NB4 (cell line): ENCODE measurements at regions not wholly inside any gene's neighbourhood (a gene's known extent, or its start where the extent isn't known, plus 50 kb on each side); places are given as distances from the start of the nearest gene placed in this dataset.

ENCODE experiments used
- DNase-seq: peaks from one replicate; pipeline ENCODE4 v3.0.0; 2010; ENCODE audit warnings: low read depth
- H3K4me3 ChIP-seq: one replicate; pipeline ENCODE4 v1.5.1; 2011; ENCODE audit warnings: mild to moderate bottlenecking, low read depth, low read length, moderate library complexity
- CTCF ChIP-seq: IDR thresholded peaks from one replicate; pipeline ENCODE4 v1.5.1; 2012; ENCODE audit warnings: low read depth, low read length
- MAX ChIP-seq: IDR thresholded peaks from 2 replicates; pipeline ENCODE4 v1.6.1; 2011; ENCODE audit warnings: low read depth, low read length
- MYC ChIP-seq: IDR thresholded peaks from 2 replicates; pipeline ENCODE4 v1.6.1; 2011; ENCODE audit warnings: low read depth, low read length
- POLR2A ChIP-seq: IDR thresholded peaks from 2 replicates; pipeline ENCODE4 v1.6.1; 2011; ENCODE audit warnings: mild to moderate bottlenecking; ENCODE audit not compliant: insufficient read length; ENCODE audit errors: extremely low read depth

DNA sequence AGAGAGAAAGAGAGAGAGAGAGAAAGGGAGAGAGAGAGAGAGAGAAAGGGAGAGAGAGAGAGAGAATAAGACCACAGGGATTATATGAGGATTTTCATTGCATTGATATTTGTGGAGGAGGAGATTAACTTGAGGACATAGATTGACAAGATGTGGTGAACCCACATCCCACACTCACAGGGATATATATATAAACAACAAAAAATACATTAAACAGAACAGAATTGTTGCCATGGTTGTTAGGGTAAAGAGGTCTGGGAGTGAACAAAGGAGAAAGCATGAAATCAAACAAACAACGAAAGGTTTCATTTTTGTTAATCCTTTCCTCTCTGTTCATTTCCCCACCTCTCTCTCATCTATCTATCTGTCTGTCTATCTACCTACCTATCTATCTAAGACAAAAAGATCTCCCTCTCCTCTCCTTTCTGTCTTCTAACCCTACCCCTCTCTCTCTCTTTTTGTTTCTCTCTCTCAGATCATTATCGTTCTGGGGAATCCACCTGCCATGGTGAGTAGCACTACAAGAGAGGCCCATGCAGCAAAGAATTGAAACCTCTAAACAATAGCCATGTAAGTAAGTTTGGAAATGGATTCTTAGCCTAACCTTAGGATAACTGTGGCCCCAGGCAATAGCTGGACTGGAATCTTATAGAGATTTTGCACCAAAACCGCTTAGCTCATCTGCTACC, 280.9 kb downstream of the RAP2B start:
- no peak overlapping the region for H3K4me3 ChIP-seq
- no peak for DNase-seq
- TF ChIP-seq MYC (no peak), CTCF (no peak), POLR2A (no peak), MAX (no peak)

- H3K4me3 ChIP-seq, result no peak overlapping the region
- no peak for TF ChIP-seq MAX
- TF ChIP-seq CTCF, result no peak
- TF ChIP-seq MYC, result no peak
- no peak for TF ChIP-seq POLR2A
- peak; percentile 25 for DNase-seq
These were observed 281.9 kb downstream of the RAP2B start for GRCh38 chr3:153443961-153444360.

DNA sequence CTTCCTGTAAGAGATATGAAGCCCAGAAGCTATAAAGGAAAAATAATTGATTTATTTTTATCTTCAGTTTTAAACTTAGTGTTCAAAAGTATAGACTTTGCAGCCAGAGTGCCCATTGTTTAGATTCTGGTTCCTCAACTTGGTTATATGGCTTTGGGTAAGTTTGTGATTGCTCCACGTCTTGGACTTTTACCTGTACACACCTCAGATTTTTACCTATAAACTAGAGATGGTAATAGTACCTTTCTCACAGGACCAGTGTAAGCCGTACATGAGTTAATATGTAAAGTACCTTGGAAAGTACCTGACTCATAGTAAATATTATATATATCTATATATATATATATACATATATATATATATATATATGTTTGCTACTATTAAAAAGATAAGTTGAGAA, 283.8 kb downstream of the RAP2B start:
- H3K4me3 ChIP-seq, result no peak overlapping the region
- DNase-seq, result no peak
- TF ChIP-seq MYC (no peak), MAX (no peak)

- TF ChIP-seq MYC (no peak), MAX (no peak), POLR2A (no peak), CTCF (no peak)
- no peak for DNase-seq
- no peak overlapping the region for H3K4me3 ChIP-seq
These were observed 286.3 kb downstream of the RAP2B start for GRCh38 chr3:153448151-153448829.

- no peak for DNase-seq
- no peak overlapping the region for H3K4me3 ChIP-seq
- TF ChIP-seq MAX (no peak), POLR2A (no peak), MYC (no peak), CTCF (no peak)
These were observed 295.0 kb downstream of the RAP2B start for GRCh38 chr3:153456833-153457545.

DNA sequence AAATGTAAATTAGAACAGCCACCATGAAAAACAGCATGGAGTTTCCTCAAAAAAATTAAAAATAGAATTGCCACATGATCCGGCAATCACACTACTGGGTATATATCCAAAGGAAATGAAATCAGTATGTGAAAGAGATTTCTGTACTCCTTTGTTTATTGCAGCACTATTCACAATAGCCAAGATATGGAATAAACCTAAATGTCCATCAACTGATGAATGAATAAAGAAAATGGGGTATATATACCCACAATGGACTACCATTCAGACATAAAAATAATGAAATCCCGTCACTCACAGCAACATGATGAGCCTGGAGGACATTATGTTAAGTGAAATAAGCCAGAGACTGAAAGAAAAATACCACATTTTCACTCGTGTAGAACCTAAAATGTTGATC, 296.9 kb downstream of the RAP2B start:
- DNase-seq, result no peak
- TF ChIP-seq MAX, result no peak
- no peak for TF ChIP-seq CTCF
- TF ChIP-seq POLR2A, result no peak
- no peak for TF ChIP-seq MYC
- no peak overlapping the region for H3K4me3 ChIP-seq
